HG02885 (cell line): ENCODE measurements at regions not wholly inside any gene's neighbourhood (a gene's known extent, or its start where the extent isn't known, plus 50 kb on each side); places are given as distances from the start of the nearest gene placed in this dataset.

ENCODE experiments used
- ATAC-seq: cut with Tn5 transposase; IDR thresholded peaks from one replicate; pipeline ENCODE4 v1.9.1; 2021; ENCODE audit warnings: mild to moderate bottlenecking; ENCODE audit not compliant: unreplicated experiment, poor library complexity

- ATAC-seq, result no peak
These were observed 223.5 kb downstream of the SNX13 start for GRCh38 chr7:17716816-17717215.

DNA sequence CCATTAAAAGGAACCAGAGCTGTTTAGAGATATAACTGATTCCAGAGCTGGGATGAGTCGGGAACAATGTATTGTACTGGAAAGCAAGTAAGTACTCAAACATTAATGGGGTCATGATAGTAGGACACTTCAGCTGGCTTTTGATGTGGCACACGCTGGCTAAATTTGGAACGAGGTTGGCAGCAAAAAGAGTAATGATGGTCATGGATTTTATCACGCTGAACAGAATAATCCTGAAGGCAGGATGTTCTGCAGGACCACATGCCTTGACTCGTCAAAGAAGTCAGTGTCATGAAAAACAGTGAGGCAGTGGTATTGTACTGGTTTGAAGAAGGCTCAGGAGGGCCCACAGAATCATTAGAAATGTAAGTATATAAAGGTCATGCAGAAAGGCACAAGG, 220.3 kb downstream of the SNX13 start:
- no peak for ATAC-seq

DNA sequence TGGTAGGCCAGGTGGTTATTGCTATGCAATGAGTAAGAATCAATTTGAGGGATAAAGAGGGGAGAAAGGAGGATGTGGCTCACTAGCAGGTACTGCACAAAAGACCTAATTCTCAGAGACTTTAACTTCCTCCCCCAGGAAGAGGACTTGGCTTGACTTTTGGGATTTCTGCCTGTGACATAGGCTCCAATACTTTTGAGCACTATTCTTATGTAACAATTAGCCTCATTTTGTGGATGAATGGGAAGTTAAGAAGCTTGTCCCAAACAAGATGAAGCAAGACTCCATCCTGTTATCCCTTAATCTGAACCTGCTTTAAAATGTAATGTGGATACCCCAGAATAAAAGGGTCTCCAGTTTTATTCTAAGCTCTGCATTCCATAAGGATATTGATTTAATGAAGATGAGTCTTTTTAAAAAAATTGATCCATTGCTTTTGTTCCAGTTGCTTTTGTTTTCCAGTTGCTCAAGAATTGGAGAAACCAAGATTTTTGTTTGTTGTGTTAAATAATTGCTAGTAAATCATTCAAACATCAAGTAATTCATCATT, 218.5 kb downstream of the SNX13 start:
- no peak for ATAC-seq

GRCh38 chr7:17722798-17723197, 217.5 kb downstream of the SNX13 start:
- ATAC-seq, result no peak

- ATAC-seq, result no peak
These were observed 214.5 kb downstream of the SNX13 start for GRCh38 chr7:17725821-17726220.

DNA sequence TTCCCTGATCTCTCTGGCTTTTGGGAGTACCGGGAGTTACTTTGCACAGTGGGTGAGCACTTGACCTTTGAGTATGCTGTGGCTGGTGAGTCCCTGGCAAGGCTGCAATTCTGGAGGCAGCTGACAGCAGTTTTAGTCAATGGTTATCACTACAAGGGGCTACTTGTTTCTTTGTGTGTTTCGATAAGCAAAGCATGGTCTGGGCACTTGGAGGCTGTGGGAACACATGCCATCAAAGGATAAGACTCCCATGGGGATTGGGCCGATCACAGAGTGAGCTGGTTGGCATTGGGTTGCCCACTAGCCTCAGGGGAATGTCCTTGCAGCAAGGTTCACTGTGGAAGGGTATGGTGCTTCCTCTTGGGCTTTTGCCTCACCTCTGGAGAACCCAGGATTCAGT, 208.2 kb downstream of the SNX13 start:
- no peak for ATAC-seq
